ENCODE measurements at regions not wholly inside any gene's neighbourhood (a gene's known extent, or its start where the extent isn't known, plus 50 kb on each side); places are given as distances from the start of the nearest gene placed in this dataset.

DNA sequence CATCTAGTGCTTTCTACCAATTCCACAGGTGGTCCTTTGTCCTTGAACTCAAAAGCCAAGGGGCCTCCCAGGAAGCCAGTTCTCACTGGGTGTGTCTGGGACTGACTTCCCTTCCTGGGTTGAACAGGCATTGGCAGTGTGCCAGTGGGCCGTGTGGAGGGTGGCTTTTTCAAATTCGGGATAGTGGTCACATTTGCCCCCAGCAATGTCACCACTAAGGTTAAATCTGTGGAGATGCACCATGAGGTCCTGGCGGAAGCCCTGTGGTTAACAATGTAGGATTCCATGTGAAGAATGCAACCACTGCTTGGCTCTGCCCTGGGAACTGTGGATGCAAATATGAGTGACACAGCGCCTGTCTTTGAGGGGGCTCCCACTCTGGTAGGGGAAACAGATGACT is 53.2 kb upstream of the MTNR1B start:
- H3K36me3 ChIP-seq = no peaks in the 10 kb centered on the region
- no peak overlapping the region for H3K4me3 ChIP-seq
- TF ChIP-seq POLR2A (IDR thresholded peaks at IDR 0.05) = no peak
- no peaks in the 10 kb centered on the region for H3K4me1 ChIP-seq
- no peak overlapping the region for H3K27ac ChIP-seq
- no peak for DNase-seq
- H3K9me3 ChIP-seq = no peaks in the 10 kb centered on the region
- H3K27me3 ChIP-seq = no peaks in the 10 kb centered on the region

DNA sequence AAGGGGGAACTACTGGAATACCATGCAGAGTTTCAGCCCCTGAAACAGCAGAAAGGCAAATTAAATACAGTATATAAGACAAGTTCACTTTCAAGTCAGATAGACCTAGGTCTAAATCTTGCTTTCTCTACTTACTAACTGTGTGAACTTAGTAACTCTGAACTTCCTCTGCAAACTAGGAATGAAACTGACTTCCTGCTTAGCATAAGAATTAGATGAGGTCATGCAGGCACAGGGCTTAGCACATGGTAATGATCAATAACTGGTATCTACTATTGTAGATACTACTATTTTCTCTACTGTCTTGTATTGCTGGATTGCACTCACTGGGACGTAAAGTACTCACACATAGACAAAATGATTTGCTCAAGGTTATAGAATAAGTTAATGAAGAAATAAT is 51.5 kb upstream of the MTNR1B start:
- no peak for DNase-seq
- Histone ChIP-seq H3K27me3 (no peaks in the 10 kb centered on the region), H3K36me3 (no peaks in the 10 kb centered on the region), H3K27ac (no peak overlapping the region), H3K9me3 (no peaks in the 10 kb centered on the region), H3K4me3 (no peak overlapping the region), H3K4me1 (no peaks in the 10 kb centered on the region)
- no peak for TF ChIP-seq POLR2A (IDR thresholded peaks at IDR 0.05)
- TF ChIP-seq, protein P1, sequence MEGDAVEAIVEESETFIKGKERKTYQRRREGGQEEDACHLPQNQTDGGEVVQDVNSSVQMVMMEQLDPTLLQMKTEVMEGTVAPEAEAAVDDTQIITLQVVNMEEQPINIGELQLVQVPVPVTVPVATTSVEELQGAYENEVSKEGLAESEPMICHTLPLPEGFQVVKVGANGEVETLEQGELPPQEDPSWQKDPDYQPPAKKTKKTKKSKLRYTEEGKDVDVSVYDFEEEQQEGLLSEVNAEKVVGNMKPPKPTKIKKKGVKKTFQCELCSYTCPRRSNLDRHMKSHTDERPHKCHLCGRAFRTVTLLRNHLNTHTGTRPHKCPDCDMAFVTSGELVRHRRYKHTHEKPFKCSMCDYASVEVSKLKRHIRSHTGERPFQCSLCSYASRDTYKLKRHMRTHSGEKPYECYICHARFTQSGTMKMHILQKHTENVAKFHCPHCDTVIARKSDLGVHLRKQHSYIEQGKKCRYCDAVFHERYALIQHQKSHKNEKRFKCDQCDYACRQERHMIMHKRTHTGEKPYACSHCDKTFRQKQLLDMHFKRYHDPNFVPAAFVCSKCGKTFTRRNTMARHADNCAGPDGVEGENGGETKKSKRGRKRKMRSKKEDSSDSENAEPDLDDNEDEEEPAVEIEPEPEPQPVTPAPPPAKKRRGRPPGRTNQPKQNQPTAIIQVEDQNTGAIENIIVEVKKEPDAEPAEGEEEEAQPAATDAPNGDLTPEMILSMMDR (IDR thresholded peaks at IDR 0.05) = no peak

DNA sequence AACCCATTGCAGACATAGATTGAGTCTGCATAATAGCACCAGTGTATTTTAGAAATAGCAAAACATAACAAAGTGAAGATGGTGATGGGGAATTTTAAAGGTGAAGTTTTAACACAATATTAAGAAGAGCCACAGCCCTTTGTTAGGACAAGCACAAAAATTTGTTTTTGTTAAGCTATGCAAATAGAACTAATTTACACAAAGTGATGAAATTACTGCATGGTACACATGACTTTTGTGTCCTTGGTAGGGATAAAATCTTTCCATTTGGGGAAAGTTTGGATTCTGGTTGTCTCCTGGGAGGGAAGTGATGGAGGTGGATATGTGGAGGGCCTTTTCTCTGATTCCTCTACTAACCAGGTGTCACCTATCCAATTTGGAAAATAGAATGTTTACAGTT is 50.4 kb upstream of the MTNR1B start:
- no peaks in the 10 kb centered on the region for H3K36me3 ChIP-seq
- H3K4me1 ChIP-seq = no peaks in the 10 kb centered on the region
- TF ChIP-seq, protein P1 (IDR thresholded peaks at IDR 0.05) = no peak
- no peak for TF ChIP-seq POLR2A (IDR thresholded peaks at IDR 0.05)
- no peak overlapping the region for H3K4me3 ChIP-seq
- H3K9me3 ChIP-seq = no peaks in the 10 kb centered on the region
- H3K27me3 ChIP-seq = no peaks in the 10 kb centered on the region
- no peak for DNase-seq
- H3K27ac ChIP-seq = no peak overlapping the region

Data from Peyer's patch (tissue), 4 donors.